ENCODE measurements at regions not wholly inside any gene's neighbourhood (a gene's known extent, or its start where the extent isn't known, plus 50 kb on each side); places are given as distances from the start of the nearest gene placed in this dataset.

- ATAC-seq (ENCODE audit: low read depth), result no peak
- H2AFZ ChIP-seq (replicated peaks; ENCODE audit: low read length, poor library complexity), result no peak overlapping the region
- H3K36me3 ChIP-seq (ENCODE audit: control insufficient read depth, insufficient read depth, low read length), result no peaks in the 10 kb centered on the region
- intact Hi-C loops (cut with micrococcal nuclease) (no loop called here), in situ Hi-C loops (cut with MboI; ENCODE audit: low sequenced_read_pairs) (no loop called here), dilution Hi-C loops (cut with HindIII; ENCODE audit: low sequenced_read_pairs, unreplicated experiment) (no loop called here)
- TF ChIP-seq MXI1 (IDR thresholded peaks at IDR 0.05; ENCODE audit: borderline replicate concordance, low read depth, low read length) (no peak), NFE2L2 (IDR thresholded peaks at IDR 0.05; ENCODE audit: low read depth, low read length) (no peak), CHD1 (IDR thresholded peaks at IDR 0.05; ENCODE audit: low read depth, low read length) (no peak), ELK1 (IDR thresholded peaks at IDR 0.05; ENCODE audit: borderline replicate concordance, low read depth, low read length) (no peak), RCOR1 (IDR thresholded peaks at IDR 0.05; ENCODE audit: insufficient replicate concordance, low read length) (no peak), MAFK (IDR thresholded peaks at IDR 0.05; ENCODE audit: low read depth, low read length) (no peak), USF2 (IDR thresholded peaks at IDR 0.05; ENCODE audit: low read depth, low read length) (no peak), POLR2A (IDR thresholded peaks at IDR 0.05; ENCODE audit: low read depth, low read length) (no peak)
- CTCF ChIA-PET, result no interaction called here
- no peak overlapping the region for H3K27ac ChIP-seq (ENCODE audit: insufficient read depth, low read length)
- H4K5ac ChIP-seq (ENCODE audit: low read depth, low read length), result no peak overlapping the region
- H2BK20ac ChIP-seq (ENCODE audit: low read depth, low read length), result no peak overlapping the region
- 0 out of 2 replicates have a peak, but pooled peaks cover 2% of the 10 kb centered on the region for H3K9me3 ChIP-seq (ENCODE audit: control insufficient read depth, insufficient read depth, low read length)
- WGBS, 2 experiments (ENCODE audit: extremely low coverage in 2 of 2, insufficient read length in 1 of 2), result 72% methylated on average over 2 of the region's 2 CpGs; no CpG with 5 or more reads in 1 of the 2 experiments
- no peak overlapping the region for H3K4ac ChIP-seq (ENCODE audit: low read depth, low read length)
- H2AK5ac ChIP-seq (ENCODE audit: low read depth, low read length), result no peak overlapping the region
- H3K79me1 ChIP-seq (ENCODE audit: low read depth in 1 of 2, low read length in 2 of 2), result no peaks in the 10 kb centered on the region
- no peak overlapping the region for H3K18ac ChIP-seq (ENCODE audit: low read depth, low read length)
- no peaks in the 10 kb centered on the region for H3K27me3 ChIP-seq (ENCODE audit: control insufficient read depth, insufficient read depth, low read length)
- no peak overlapping the region for H3K9ac ChIP-seq (ENCODE audit: low read depth, low read length)
- H4K91ac ChIP-seq (ENCODE audit: insufficient read depth, low read depth, low read length), result no peak overlapping the region
- H3K23ac ChIP-seq (ENCODE audit: low read depth, low read length), result no peak overlapping the region
- no peak overlapping the region for H2AK9ac ChIP-seq (replicated peaks; ENCODE audit: low read depth, low read length, poor library complexity)
- H4K8ac ChIP-seq (ENCODE audit: low read depth in 2 of 2, low read length in 2 of 2), result no peak overlapping the region
- H2BK5ac ChIP-seq (ENCODE audit: low read depth, low read length, poor library complexity, severe bottlenecking), result no peak overlapping the region
- H2BK120ac ChIP-seq (ENCODE audit: low read depth, low read length), result no peak overlapping the region
- no TSS peak for BruUV-seq (replicated peaks)
- no peak overlapping the region for H3K14ac ChIP-seq (replicated peaks; ENCODE audit: low read depth, low read length)
- POLR2A ChIA-PET (ENCODE audit: unreplicated experiment), result no interaction called here
- no peaks in the 10 kb centered on the region for H4K20me1 ChIP-seq (ENCODE audit: insufficient read depth, low read length)
- no peak overlapping the region for H2BK15ac ChIP-seq (ENCODE audit: low read depth, low read length)
- no peaks in the 10 kb centered on the region for H3K9me1 ChIP-seq (ENCODE audit: insufficient read depth, low read length)
- DNase-seq, result no peak
- H3K56ac ChIP-seq (ENCODE audit: extremely low read depth, insufficient read depth, low read length), result no peak overlapping the region
- no peak overlapping the region for H3K4me3 ChIP-seq (ENCODE audit: insufficient read depth, low read depth, low read length)
- no peaks in the 10 kb centered on the region for H3K4me1 ChIP-seq (ENCODE audit: control insufficient read depth, insufficient read depth, low read length)
- H3K4me2 ChIP-seq (ENCODE audit: low read depth, low read length), result no peak overlapping the region
Measured at GRCh38 chr7:67990716-67991115, 994.1 kb downstream of the TYW1 start.

Measured in IMR-90 (cell line).